ENCODE measurements at regions not wholly inside any gene's neighbourhood (a gene's known extent, or its start where the extent isn't known, plus 50 kb on each side); places are given as distances from the start of the nearest gene placed in this dataset.

DNA sequence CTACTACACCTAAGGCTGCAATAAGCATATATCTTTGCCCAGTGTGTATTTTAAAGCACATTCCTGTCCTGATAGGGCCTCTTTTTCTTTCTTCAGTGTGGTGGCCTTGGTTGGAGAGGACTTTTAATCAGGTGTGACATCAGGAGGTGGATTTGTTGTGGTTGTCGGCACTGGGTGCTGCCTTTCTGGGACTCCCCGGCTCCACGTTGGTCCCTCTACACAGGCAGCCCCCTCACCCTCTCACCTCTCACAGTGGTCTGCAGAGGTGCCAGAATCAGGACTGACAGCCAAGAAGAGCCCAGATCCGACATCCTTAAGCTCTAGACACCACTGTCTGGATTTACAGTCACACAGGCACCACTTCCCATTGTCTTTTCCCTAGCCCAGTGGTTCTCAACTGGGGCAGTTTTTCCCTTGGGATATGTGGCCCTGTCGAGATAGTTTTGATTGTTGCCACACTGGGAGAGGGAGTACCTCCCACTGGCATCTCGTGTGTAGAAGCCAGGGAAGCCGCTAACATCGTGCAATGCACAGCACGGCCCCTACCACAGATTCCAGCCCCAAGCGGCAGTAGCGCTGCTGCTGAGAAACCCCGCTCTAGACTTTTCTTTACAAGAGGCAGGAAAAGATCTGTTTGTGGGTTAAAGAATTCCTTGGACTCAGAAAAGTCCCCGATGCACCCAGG, 314.1 kb downstream of the QKI start:
- intact Hi-C loops (cut with micrococcal nuclease), result no loop called here
- TF ChIP-seq CTCF (IDR thresholded peaks at IDR 0.05; ENCODE audit: unreplicated experiment), result no peak
- H3K36me3 Mint-ChIP-seq (ENCODE audit: insufficient read depth, unreplicated experiment), result no peaks in the 10 kb centered on the region
- no peak overlapping the region for H3K4me3 Mint-ChIP-seq (ENCODE audit: unreplicated experiment)
- H3K27ac Mint-ChIP-seq (ENCODE audit: low read depth, unreplicated experiment), result no peak overlapping the region
- no peaks in the 10 kb centered on the region for H3K27me3 Mint-ChIP-seq (ENCODE audit: insufficient read depth, unreplicated experiment)
- CTCF ChIA-PET, result no interaction called here
- H3K9me3 Mint-ChIP-seq (ENCODE audit: unreplicated experiment), result no peaks in the 10 kb centered on the region
- no TSS peak for BruUV-seq (replicated peaks)
- DNase-seq (ENCODE audit: unreplicated experiment), result no peak
- POLR2A ChIA-PET, result interaction anchor here (0.6 kb wide), 1 partner anchor 229 kb away, joined by 4 read pairs; no protein-coding TSS in a partner anchor
- H3K4me1 Mint-ChIP-seq (ENCODE audit: insufficient read depth, unreplicated experiment), result no peaks in the 10 kb centered on the region

- H3K27me3 Mint-ChIP-seq (ENCODE audit: insufficient read depth, unreplicated experiment), result no peaks in the 10 kb centered on the region
- POLR2A ChIA-PET, result no interaction called here
- no peak for DNase-seq (ENCODE audit: unreplicated experiment)
- H3K4me1 Mint-ChIP-seq (ENCODE audit: insufficient read depth, unreplicated experiment), result no peaks in the 10 kb centered on the region
- TF ChIP-seq CTCF (IDR thresholded peaks at IDR 0.05; ENCODE audit: unreplicated experiment), result no peak
- no peaks in the 10 kb centered on the region for H3K36me3 Mint-ChIP-seq (ENCODE audit: insufficient read depth, unreplicated experiment)
- H3K9me3 Mint-ChIP-seq (ENCODE audit: unreplicated experiment), result no peaks in the 10 kb centered on the region
- H3K27ac Mint-ChIP-seq (ENCODE audit: low read depth, unreplicated experiment), result no peak overlapping the region
- CTCF ChIA-PET, result interaction anchor here (0.8 kb wide), 1 partner anchor 1203 kb away, joined by 3 read pairs; no protein-coding TSS in a partner anchor
- no peak overlapping the region for H3K4me3 Mint-ChIP-seq (ENCODE audit: unreplicated experiment)
- intact Hi-C loops (cut with micrococcal nuclease), result no loop called here
- no TSS peak for BruUV-seq (replicated peaks)
Measured at GRCh38 chr6:163726037-163726695, 311.6 kb downstream of the QKI start.

DNA sequence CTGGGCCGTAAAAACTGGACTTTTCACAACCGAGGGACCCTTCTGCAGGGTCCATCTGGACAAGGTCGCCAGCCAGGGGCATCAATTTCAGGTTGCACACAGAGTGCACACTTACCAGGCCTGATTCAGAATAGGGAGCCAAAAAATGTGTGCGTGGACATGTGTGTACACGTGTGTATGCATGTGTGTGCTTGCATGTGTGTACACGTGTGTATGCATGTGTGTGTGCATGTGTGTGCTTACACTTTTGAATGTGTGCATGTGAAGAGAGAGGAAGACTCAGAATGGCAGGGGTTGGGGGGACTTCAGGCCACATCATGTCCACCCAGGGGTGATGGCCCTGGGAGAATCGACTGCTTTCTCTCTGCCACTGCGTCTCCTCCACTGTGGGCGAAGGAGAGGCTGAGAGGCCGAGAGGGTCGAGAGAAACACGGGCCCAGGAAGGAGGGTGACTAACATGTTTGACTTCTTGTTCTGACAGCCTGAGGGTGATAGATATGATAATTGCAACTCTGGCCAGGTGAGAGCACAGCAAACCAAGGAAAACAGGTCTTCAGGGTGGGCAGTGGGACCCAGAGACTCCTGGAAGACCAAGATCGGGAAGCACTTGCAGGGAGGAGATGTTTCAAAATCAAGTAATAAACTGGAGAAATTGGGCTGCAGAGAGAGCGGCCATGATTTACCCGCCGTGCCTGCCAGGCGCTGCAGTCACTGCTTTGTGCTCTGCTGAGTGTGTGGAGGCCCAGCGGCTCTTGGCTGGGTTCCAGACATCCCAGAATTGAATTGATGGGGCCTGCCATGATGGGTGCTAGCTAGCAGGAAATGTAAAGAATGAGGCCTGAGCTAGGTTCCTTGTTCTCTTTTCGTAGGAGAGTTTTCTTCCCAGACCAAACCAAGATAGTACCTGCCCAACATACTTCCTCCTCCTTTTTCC, 310.8 kb downstream of the QKI start:
- no peaks in the 10 kb centered on the region for H3K9me3 Mint-ChIP-seq (ENCODE audit: unreplicated experiment)
- no peak for TF ChIP-seq CTCF (IDR thresholded peaks at IDR 0.05; ENCODE audit: unreplicated experiment)
- ChIA-PET CTCF (interaction anchor here (0.8 kb wide), 1 partner anchor 1204 kb away, joined by 3 read pairs; no protein-coding TSS in a partner anchor), POLR2A (no interaction called here)
- H3K4me3 Mint-ChIP-seq (ENCODE audit: unreplicated experiment), result no peak overlapping the region
- no peaks in the 10 kb centered on the region for H3K36me3 Mint-ChIP-seq (ENCODE audit: insufficient read depth, unreplicated experiment)
- no peak for DNase-seq (ENCODE audit: unreplicated experiment)
- intact Hi-C loops (cut with micrococcal nuclease), result no loop called here
- no TSS peak for BruUV-seq (replicated peaks)
- H3K4me1 Mint-ChIP-seq (ENCODE audit: insufficient read depth, unreplicated experiment), result no peaks in the 10 kb centered on the region
- no peak overlapping the region for H3K27ac Mint-ChIP-seq (ENCODE audit: low read depth, unreplicated experiment)
- no peaks in the 10 kb centered on the region for H3K27me3 Mint-ChIP-seq (ENCODE audit: insufficient read depth, unreplicated experiment)

- no peak overlapping the region for H3K27ac Mint-ChIP-seq (ENCODE audit: low read depth, unreplicated experiment)
- no TSS peak for BruUV-seq (replicated peaks)
- ChIA-PET POLR2A (interaction anchor here (0.6 kb wide), 1 partner anchor 832 kb away, joined by 3 read pairs; no protein-coding TSS in a partner anchor), CTCF (no interaction called here)
- no peaks in the 10 kb centered on the region for H3K27me3 Mint-ChIP-seq (ENCODE audit: insufficient read depth, unreplicated experiment)
- no peak for DNase-seq (ENCODE audit: unreplicated experiment)
- H3K4me1 Mint-ChIP-seq (ENCODE audit: insufficient read depth, unreplicated experiment), result no peaks in the 10 kb centered on the region
- no peak overlapping the region for H3K4me3 Mint-ChIP-seq (ENCODE audit: unreplicated experiment)
- no peaks in the 10 kb centered on the region for H3K36me3 Mint-ChIP-seq (ENCODE audit: insufficient read depth, unreplicated experiment)
- no peaks in the 10 kb centered on the region for H3K9me3 Mint-ChIP-seq (ENCODE audit: unreplicated experiment)
- intact Hi-C loops (cut with micrococcal nuclease), result no loop called here
- TF ChIP-seq CTCF (IDR thresholded peaks at IDR 0.05; ENCODE audit: unreplicated experiment), result no peak
Measured at GRCh38 chr6:163724196-163724595, 309.7 kb downstream of the QKI start.
